8988T (cell line): ENCODE measurements at regions not wholly inside any gene's neighbourhood (a gene's known extent, or its start where the extent isn't known, plus 50 kb on each side); places are given as distances from the start of the nearest gene placed in this dataset.

Source experiments
- DNase-seq: peaks from one replicate; pipeline ENCODE4 v3.0.0; 2011

- no peak for DNase-seq
These were observed 176.9 kb upstream of the CITED2 start for GRCh38 chr6:139551376-139551775.

DNA sequence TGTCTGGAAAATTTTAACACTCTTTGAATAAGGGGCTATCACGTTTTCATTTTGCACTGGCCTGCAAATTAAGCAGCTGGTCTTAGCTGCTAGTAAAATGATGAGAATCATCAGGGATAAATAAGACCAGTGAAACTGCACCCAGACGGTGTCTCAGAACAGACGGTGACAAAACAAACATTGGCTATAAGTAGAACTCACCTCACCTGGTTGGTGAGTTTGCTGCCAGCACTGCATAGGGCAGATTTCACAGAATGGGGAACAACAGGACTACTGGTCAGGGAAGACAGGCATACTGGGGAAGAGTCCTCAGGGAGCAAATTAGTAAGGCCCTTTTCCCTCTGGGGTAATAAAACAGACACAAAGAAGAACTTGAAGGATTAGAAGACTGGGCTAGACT, 175.9 kb upstream of the CITED2 start:
- DNase-seq: no peak

DNA sequence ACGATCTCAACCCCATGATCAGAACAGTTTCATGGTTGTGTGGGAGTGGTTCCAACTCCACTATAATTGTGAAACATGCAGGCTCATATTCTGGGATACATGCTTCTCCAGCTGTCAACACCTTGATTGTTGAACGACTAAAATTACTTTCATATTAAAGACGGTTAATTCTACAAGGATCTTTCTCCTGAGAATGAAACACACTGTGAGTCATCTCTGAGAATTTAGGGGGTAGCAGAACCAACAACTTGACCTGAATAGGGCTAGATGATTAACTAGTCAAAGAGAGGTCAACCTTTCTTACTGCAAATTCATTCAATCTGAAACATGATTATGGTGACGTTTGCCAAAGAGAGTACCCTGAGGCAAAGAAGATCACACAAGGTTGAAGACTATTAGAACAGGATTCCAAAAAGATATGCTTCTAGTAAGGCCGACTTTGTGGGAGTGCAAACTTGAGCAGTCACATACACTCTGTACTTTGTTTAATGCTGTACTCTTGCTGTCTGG, 175.2 kb upstream of the CITED2 start:
- DNase-seq: no peak

- no peak for DNase-seq
These were observed 173.4 kb upstream of the CITED2 start for GRCh38 chr6:139547804-139548203.

DNA sequence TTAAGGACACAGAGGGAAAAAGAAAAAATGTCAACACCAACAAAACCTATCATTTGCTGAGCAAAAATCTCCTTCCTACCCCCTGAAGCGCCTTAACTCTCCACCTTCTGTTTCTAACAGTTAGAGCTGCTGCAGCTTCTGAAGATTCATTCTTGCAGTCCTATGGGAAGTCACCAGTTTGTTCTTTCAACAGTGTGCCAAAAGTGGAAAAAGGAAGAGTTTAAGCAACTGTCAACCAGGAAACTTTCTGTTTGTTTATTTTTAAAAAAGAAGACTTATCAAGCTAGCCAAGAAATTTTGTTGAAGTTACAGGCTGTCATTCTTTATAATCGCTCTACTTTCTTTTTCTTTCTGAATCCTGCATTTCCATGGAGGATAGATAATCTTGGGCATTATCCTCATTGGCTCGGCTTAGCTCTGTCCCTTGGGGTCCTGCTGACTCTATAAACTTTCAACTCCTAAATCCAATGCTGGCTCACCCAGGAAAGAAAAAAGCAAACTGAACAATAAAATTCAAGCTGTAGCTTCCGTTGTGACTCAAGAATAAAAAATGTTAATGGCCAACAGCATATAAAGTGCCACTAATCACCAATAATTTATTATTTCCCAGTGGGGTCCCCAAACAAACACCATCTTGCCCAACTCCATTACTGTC, 172.8 kb upstream of the CITED2 start:
- no peak for DNase-seq

DNA sequence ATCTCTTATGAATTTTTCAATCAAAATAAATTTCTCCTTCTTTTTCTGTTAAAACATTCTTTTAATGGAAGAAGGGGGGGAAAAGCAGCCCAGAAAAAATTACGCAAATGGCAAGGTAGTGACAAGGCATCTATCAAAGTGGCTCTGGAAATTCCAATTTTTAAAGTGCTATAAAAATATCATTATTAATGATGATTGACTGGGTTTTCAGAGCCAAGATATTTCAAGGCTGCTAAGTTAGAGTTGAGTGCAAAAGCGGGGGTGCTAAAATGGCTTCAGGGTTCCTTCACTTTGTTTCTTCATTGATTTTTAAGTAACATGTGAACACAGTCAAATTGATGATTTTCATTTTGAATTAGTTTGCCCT, 171.6 kb upstream of the CITED2 start:
- DNase-seq: no peak

DNA sequence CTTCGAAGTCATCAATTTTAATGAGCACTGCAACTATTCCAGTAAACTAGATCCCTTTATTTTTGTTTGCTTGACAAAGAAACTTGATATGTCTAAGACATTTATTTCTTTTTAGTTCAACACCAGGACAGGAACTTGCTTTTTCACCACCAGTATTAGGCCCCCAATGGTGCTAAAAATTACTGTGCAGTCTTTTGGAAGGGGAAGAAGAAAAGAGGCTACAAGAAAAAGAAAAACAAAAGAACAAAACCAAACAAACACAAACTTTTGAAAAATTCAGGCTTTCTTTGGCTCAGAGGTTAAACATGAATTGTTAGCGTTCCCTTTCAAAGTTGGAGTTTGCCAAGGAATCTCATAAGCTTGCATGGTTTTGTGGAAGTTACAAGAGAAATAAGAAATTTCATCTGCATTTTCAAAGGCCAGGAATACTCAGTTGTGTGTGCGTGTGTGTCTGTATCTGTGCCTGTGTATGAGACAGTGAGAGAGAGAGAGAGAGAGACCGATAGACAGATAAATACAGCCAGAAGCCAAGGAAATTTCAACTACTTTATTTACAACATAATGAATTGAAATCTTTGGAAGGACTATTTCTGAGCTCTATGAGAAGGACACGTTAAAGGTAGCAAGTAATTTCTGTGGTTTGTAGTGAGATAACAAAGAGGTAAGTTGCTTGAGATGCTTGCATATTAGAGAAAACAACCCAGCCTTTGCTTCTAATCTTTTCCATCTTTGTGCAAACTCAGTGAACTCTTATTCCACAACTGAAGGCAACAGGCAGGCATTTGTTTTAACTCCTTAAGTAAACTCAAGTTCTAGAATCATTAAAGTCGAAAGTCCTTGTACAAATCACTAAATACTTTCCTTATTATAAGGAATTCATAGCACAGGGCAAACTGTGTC, 171.0 kb upstream of the CITED2 start:
- no peak for DNase-seq

DNA sequence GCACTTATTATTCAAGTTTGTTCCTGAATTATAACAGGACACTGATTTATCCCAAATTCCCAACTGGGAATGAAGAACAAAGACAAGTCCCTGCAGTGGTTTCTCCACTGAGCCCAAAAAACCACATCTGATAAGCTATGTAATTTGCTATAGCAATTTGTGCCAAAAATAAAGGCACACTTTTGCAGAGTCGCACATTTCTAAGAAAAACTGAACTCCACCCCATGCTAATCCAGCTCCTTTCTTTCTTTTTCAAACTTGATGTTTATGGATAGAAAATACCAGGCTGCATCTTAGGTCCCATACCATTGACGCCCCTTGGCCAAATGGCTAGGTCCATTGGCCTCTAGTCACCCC, 170.2 kb upstream of the CITED2 start:
- DNase-seq: no peak

DNA sequence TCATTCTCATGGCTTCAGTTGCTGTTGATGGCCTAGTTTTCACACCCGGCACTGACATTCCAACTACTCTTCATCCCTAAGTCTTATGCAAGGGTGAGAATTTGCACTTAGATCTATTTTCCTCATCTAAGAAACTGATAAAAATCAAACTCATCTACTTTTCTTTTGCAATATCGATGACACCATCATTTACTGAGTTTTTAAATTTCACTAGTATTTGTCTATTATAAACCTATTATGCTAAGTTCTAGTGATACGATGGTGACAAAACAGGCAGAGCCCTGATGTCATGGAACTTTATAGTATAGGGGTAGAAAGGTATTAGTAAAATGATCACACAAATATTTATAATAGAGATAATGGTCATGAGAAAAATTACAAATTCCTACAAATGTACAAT, 167.9 kb upstream of the CITED2 start:
- no peak for DNase-seq

GRCh38 chr6:139540894-139541293, 166.4 kb upstream of the CITED2 start:
- DNase-seq: no peak

DNA sequence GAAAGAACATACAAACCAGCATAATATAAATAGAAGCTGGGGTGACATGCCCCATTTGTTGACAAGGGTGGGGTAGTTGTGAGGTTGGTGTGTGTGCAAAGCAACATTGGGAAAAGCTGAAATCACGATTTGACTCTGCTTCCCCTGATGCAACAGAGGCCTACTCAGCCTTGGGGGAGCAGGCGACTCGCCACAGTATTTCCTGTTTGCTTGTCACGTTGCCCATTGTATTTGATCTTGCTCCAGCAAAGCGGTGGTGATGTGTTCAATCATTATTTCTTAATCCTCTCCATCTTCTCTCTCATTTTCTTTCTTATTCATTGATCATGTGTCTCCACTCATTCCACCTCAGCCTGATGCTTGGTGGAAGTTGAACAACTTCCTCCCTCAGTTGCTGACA, 165.8 kb upstream of the CITED2 start:
- DNase-seq: no peak

DNA sequence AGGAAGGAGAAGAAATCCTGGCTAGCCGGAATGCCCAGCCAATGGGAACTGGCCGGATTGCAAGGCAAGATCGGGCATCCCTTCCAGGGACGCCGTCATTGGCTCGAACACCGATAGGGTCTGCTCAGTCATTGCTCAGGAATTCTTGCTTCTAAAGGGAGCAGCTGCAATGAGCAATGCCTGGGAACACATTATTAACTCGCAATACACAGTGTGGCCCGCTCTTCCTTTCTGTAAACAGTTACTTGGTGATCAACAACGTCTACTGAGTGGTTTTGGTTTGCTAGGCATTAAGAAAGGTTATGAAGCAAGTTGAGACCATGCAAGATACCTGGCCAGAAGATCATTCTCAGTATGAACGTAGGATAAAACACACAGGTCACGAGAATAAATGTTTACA, 165.4 kb upstream of the CITED2 start:
- DNase-seq: peak; percentile 34

GRCh38 chr6:139538366-139538765, 163.9 kb upstream of the CITED2 start:
- DNase-seq: no peak

DNA sequence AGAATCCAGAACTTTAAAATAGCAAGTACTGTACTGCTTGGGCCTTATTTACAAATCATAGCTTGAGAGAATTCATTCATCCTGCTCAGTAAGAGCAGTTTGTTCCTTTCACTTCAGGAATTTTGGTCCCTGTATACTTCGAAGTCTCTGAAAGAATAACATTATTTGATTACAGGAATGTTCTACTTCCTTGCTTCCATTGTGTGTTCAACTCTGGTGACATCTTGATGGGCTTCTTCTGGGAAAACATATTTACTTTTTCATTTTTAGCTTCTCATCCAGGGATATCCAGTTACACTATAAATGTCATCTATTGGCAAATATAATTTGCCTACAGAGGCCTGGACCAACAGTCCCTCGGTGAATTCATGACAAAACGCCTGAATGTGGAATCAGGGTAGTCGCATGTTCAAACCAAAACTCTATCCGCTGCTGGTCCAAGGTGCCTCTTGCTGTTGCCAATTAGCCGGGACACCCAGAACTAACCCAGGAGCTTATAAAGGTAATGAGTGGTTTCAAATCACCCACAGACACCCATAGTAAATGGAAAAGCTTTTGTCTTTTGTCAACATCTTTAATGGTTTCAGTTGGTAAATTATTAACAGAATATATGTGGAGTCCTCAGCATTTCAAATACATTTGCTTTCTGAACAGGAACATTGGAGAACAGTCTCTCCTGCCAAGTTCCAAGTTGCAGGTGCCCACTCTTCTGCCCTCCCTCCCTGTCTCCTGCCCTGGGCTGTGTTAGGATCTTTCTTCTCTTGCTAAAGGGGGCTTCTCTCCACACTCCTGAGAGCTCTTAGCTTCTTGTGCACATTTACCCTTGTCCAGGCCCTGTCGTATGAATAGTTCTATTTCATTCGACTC, 162.5 kb upstream of the CITED2 start:
- no peak for DNase-seq

DNA sequence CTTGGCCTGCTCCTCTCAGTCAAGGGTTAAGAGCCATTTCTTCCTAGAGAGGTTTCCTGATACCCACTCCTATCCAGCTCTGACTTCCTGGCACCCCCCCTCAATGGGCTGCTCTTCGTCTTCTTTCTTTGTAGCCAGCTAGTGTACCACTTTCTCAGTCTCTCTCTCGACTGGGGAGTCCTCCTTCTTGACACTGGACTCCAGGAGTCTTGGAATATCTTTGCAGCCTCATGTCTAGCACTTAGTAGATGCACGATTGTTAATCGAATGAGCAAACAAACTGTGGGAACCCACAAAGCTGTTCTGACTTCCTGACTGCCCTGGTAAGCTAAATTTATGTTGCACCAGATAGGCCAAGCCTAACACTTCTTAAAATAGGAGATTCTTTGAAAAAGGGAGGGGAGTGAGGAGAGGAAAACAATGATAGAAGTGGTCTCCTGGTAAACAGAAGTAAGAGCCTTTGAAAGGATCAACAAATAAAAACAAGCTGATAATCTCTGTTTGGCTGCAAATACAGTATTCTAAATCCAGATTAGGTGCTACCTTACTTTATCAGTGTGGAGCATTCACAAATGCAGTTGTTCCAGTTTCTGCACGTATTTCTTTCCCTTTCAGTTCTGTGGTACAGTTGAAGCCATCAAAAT, 160.1 kb upstream of the CITED2 start:
- DNase-seq: no peak

- no peak for DNase-seq
These were observed 159.4 kb upstream of the CITED2 start for GRCh38 chr6:139533573-139534471.

DNA sequence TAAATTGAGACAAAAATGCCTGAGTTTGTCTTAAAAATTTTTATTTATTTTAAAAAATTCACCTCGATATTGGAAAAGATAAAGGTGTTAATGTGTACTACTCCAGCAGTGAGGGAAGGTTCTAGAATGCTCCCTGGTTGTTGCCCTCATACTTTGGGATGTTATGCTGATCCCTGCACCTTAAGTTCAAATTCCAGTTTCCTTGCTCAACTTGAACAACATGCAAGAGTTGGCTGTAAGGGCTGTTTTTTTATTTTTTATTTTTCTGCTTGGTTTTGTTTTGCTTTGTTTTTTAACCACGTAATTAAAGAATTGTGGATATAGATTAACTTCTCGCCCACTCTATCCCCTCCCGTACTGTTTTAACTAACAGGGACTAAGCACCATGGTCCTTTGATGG, 158.7 kb upstream of the CITED2 start:
- DNase-seq: no peak

DNA sequence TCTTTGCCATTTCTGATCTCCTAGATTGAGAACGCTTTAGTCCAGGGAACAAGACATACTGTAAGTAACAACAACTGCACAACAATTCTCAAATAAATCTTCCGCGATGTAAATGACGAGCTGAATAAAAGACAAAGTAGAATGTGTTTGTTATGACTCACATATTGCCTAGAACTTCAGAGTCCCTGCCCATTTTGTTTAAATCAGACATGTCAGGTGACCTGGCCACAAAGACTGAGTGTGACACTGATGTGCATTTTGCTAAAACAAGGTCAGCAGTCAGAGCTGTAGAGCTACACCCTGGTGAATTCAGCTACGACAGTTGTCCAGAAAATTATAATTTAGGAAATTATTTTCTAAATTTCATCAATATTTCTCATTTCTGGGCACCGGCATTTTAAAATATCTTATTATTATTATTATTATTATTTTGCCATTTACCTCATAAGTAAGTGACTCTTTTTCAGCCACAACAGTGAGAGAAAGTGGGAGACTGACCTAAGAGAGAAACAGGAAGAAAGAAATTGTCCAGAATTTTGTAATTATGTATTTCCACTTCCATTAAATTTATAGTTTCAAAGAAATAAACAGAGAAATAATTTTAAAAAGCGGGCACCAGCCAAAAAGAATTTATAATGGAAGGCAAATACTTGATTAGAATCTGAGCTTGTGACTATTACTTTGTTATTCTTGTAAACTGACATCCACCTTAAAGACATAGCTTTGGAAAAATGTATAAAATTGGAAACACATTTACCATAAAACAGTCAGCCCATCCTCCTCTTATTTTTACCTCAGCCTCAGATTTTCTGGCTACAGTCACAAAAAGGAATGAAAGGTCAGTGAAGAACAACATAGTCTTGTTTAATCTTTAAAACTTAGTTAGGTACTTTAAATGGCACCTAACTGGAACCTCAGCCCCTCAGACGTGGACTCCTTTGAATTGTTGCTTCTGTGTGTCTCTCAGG, 157.0 kb upstream of the CITED2 start:
- no peak for DNase-seq

DNA sequence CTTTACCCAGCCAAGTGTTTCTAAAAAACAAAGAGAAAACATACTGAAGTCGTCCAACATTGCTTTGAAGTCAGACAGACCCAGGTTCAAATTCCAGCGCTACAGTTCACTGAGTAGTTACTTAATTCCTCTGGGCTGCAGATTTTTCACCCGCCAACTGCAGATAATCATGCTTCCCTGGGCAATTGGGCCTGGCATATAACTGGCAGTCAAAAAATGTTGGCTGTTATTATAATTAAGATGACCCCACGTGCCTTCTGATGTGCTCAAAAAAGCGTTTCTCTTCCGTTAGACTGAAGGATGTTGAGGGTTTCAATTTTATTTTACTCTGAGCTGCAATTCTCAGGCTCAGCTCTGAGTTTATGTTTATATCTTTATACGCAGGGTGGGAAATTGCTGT, 156.1 kb upstream of the CITED2 start:
- DNase-seq: no peak

- DNase-seq: no peak
These were observed 155.0 kb upstream of the CITED2 start for GRCh38 chr6:139529420-139529819.

DNA sequence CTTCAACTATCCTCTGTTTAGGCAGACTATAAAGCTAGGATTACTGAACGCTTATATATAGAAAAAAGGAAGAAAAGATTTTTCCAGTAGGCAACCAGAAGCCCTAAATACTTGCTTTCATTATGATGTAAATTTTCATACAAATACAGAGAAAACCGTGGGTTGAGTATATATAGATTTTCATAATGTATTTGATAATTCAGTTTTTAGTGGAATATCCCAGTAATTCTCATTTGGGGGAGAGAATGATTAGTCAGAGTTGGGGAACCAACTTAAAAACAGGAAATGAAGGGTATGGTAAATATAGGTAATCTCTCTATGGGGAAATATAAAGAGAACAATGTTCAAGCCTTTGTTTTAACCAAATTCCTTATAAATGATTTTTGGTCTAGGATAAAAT, 154.0 kb upstream of the CITED2 start:
- DNase-seq: no peak
